ENCODE measurements at regions not wholly inside any gene's neighbourhood (a gene's known extent, or its start where the extent isn't known, plus 50 kb on each side); places are given as distances from the start of the nearest gene placed in this dataset.
"Not testable (repeated sequence)": the region's sequence is repeated elsewhere in the genome, so short reads cannot be mapped to it uniquely, and the experiment has no call there.

- H3K4me3 ChIP-seq (ENCODE audit: low read length), result no peak overlapping the region
- TF ChIP-seq ZNF274 (IDR thresholded peaks at IDR 0.05; ENCODE audit: low read depth, low read length), result no peak
These were observed 117.1 kb upstream of the TRIM24 start for GRCh38 chr7:138342990-138343389.

- H3K4me3 ChIP-seq (ENCODE audit: low read length), result no peak overlapping the region
- TF ChIP-seq ZNF274 (IDR thresholded peaks at IDR 0.05; ENCODE audit: low read depth, low read length), result no peak
These were observed 114.5 kb upstream of the TRIM24 start for GRCh38 chr7:138345567-138345966.

- no peak for TF ChIP-seq ZNF274 (IDR thresholded peaks at IDR 0.05; ENCODE audit: low read depth, low read length)
- no peak overlapping the region for H3K4me3 ChIP-seq (ENCODE audit: low read length)
These were observed 113.1 kb upstream of the TRIM24 start for GRCh38 chr7:138346975-138347374.

GRCh38 chr7:138349841-138350700, 110.0 kb upstream of the TRIM24 start:
- no peak for TF ChIP-seq ZNF274 (IDR thresholded peaks at IDR 0.05; ENCODE audit: low read depth, low read length)
- no peak overlapping the region for H3K4me3 ChIP-seq (ENCODE audit: low read length)

- TF ChIP-seq ZNF274 (IDR thresholded peaks at IDR 0.05; ENCODE audit: low read depth, low read length), result no peak
- H3K4me3 ChIP-seq (ENCODE audit: low read length), result no peak overlapping the region
These were observed 109.2 kb upstream of the TRIM24 start for GRCh38 chr7:138350701-138351357.

GRCh38 chr7:138352570-138353461, 107.2 kb upstream of the TRIM24 start:
- H3K4me3 ChIP-seq (ENCODE audit: low read length), result no peak overlapping the region
- no peak for TF ChIP-seq ZNF274 (IDR thresholded peaks at IDR 0.05; ENCODE audit: low read depth, low read length)

GRCh38 chr7:138354066-138354465, 106.0 kb upstream of the TRIM24 start:
- no peak overlapping the region for H3K4me3 ChIP-seq (ENCODE audit: low read length)
- no peak for TF ChIP-seq ZNF274 (IDR thresholded peaks at IDR 0.05; ENCODE audit: low read depth, low read length)

GRCh38 chr7:138355254-138355653, 104.8 kb upstream of the TRIM24 start:
- no peak for TF ChIP-seq ZNF274 (IDR thresholded peaks at IDR 0.05; ENCODE audit: low read depth, low read length)
- no peak overlapping the region for H3K4me3 ChIP-seq (ENCODE audit: low read length)

- no peak overlapping the region for H3K4me3 ChIP-seq (ENCODE audit: low read length)
- no peak for TF ChIP-seq ZNF274 (IDR thresholded peaks at IDR 0.05; ENCODE audit: low read depth, low read length)
These were observed 101.2 kb upstream of the TRIM24 start for GRCh38 chr7:138358850-138359341.

GRCh38 chr7:138359870-138360559, 100.0 kb upstream of the TRIM24 start:
- no peak for TF ChIP-seq ZNF274 (IDR thresholded peaks at IDR 0.05; ENCODE audit: low read depth, low read length)
- H3K4me3 ChIP-seq (ENCODE audit: low read length), result no peak overlapping the region

GRCh38 chr7:138363721-138364120, 96.3 kb upstream of the TRIM24 start:
- no peak overlapping the region for H3K4me3 ChIP-seq (ENCODE audit: low read length)
- no peak for TF ChIP-seq ZNF274 (IDR thresholded peaks at IDR 0.05; ENCODE audit: low read depth, low read length)

- H3K4me3 ChIP-seq (ENCODE audit: low read length), result not testable (repeated sequence)
These were observed 93.9 kb upstream of the TRIM24 start for GRCh38 chr7:138366137-138366536.

GRCh38 chr7:138366676-138367075, 93.4 kb upstream of the TRIM24 start:
- not testable (repeated sequence) for H3K4me3 ChIP-seq (ENCODE audit: low read length)

- TF ChIP-seq ZNF274 (IDR thresholded peaks at IDR 0.05; ENCODE audit: low read depth, low read length), result no peak
- H3K4me3 ChIP-seq (ENCODE audit: low read length), result no peak overlapping the region
These were observed 90.3 kb upstream of the TRIM24 start for GRCh38 chr7:138369797-138370196.
